ENCODE measurements at regions not wholly inside any gene's neighbourhood (a gene's known extent, or its start where the extent isn't known, plus 50 kb on each side); places are given as distances from the start of the nearest gene placed in this dataset.

GRCh38 chr6:145406783-145407182 is 328.5 kb downstream of the EPM2A start:
- no peak for TF ChIP-seq CTCF (IDR thresholded peaks at IDR 0.05)
- TF ChIP-seq EP300 (IDR thresholded peaks at IDR 0.05), result no peak
- TF ChIP-seq POLR2A (IDR thresholded peaks at IDR 0.05), result no peak

Data from upper lobe of left lung (tissue), 4 donors.